ENCODE measurements at regions not wholly inside any gene's neighbourhood (a gene's known extent, or its start where the extent isn't known, plus 50 kb on each side); places are given as distances from the start of the nearest gene placed in this dataset.
"Not testable (repeated sequence)": the region's sequence is repeated elsewhere in the genome, so short reads cannot be mapped to it uniquely, and the experiment has no call there.

- no peak for DNase-seq
Measured at GRCh38 chr12:59517522-59517921, 78.3 kb upstream of the SLC16A7 start.

GRCh38 chr12:59500915-59501314 is 94.9 kb upstream of the SLC16A7 start:
- no peak for DNase-seq

- no peak for DNase-seq
Measured at GRCh38 chr12:59500335-59500734, 95.5 kb upstream of the SLC16A7 start.

GRCh38 chr12:59499774-59500173 is 96.1 kb upstream of the SLC16A7 start:
- DNase-seq, result no peak

- no peak for DNase-seq
Measured at GRCh38 chr12:59494617-59495016, 101.2 kb upstream of the SLC16A7 start.

- DNase-seq, result no peak
Measured at GRCh38 chr12:59491877-59492276, 104.0 kb upstream of the SLC16A7 start.

- DNase-seq, result no peak
Measured at GRCh38 chr12:59486827-59487226, 109.0 kb upstream of the SLC16A7 start.

GRCh38 chr12:59484575-59484974 is 111.3 kb upstream of the SLC16A7 start:
- DNase-seq, result no peak

- not testable (repeated sequence) for DNase-seq
Measured at GRCh38 chr12:59474236-59474635, 121.6 kb upstream of the SLC16A7 start.

GRCh38 chr12:59472273-59472672 is 123.6 kb upstream of the SLC16A7 start:
- DNase-seq, result no peak

GRCh38 chr12:59459966-59460660 is 135.7 kb upstream of the SLC16A7 start:
- DNase-seq, result no peak

GRCh38 chr12:59453475-59453874 is 142.4 kb upstream of the SLC16A7 start:
- no peak for DNase-seq

- DNase-seq, result no peak
Measured at GRCh38 chr12:59452746-59453145, 143.1 kb upstream of the SLC16A7 start.

- no peak for DNase-seq
Measured at GRCh38 chr12:59452259-59452658, 143.6 kb upstream of the SLC16A7 start.

- no peak for DNase-seq
Measured at GRCh38 chr12:59446116-59446515, 149.7 kb upstream of the SLC16A7 start.

- DNase-seq, result no peak
Measured at GRCh38 chr12:59444932-59445331, 150.9 kb upstream of the SLC16A7 start.

GRCh38 chr12:59432057-59432456 is 163.8 kb upstream of the SLC16A7 start:
- DNase-seq, result no peak

- DNase-seq, result no peak
Measured at GRCh38 chr12:59431266-59431665, 164.6 kb upstream of the SLC16A7 start.

GRCh38 chr12:59429766-59430165 is 166.1 kb upstream of the SLC16A7 start:
- DNase-seq, result no peak

GRCh38 chr12:59425798-59426197 is 170.0 kb upstream of the SLC16A7 start:
- no peak for DNase-seq

- DNase-seq, result not testable (repeated sequence)
Measured at GRCh38 chr12:59424666-59425065, 171.2 kb upstream of the SLC16A7 start.

- DNase-seq, result no peak
Measured at GRCh38 chr12:59414051-59414450, 181.8 kb upstream of the SLC16A7 start.

GRCh38 chr12:59408431-59408830 is 187.4 kb upstream of the SLC16A7 start:
- DNase-seq, result no peak

- no peak for DNase-seq
Measured at GRCh38 chr12:59407799-59408198, 188.0 kb upstream of the SLC16A7 start.

- DNase-seq, result no peak
Measured at GRCh38 chr12:59405992-59406391, 189.8 kb upstream of the SLC16A7 start.
